LNCaP clone FGC (cell line): ENCODE measurements at regions not wholly inside any gene's neighbourhood (a gene's known extent, or its start where the extent isn't known, plus 50 kb on each side); places are given as distances from the start of the nearest gene placed in this dataset.

Source experiments
- DNase-seq: peaks from one replicate; pipeline ENCODE4 v3.0.0-alpha.2; 2011; ENCODE audit warnings: low read depth
- H3K4me3 ChIP-seq: 2 replicates; pipeline ENCODE4 v1.5.1; 2011; ENCODE audit warnings: mild to moderate bottlenecking, low read depth, low read length, control low read depth
- CTCF ChIP-seq: IDR thresholded peaks from 2 replicates; pipeline ENCODE4 v1.5.1; 2012; ENCODE audit warnings: mild to moderate bottlenecking; ENCODE audit not compliant: control insufficient read depth, insufficient read depth; ENCODE audit errors: extremely low read depth

GRCh38 chr11:130728185-130729180, 187.8 kb downstream of the SNX19 start:
- DNase-seq: no peak
- no peak overlapping the region for H3K4me3 ChIP-seq
- no peak for TF ChIP-seq CTCF

GRCh38 chr11:130729193-130729592, 187.1 kb downstream of the SNX19 start:
- no peak overlapping the region for H3K4me3 ChIP-seq
- DNase-seq: no peak
- TF ChIP-seq CTCF: no peak

GRCh38 chr11:130729678-130730300, 186.5 kb downstream of the SNX19 start:
- DNase-seq: no peak
- TF ChIP-seq CTCF: no peak
- no peak overlapping the region for H3K4me3 ChIP-seq

- DNase-seq: no peak
- H3K4me3 ChIP-seq: no peak overlapping the region
- no peak for TF ChIP-seq CTCF
Observed at GRCh38 chr11:130731401-130731800, 184.9 kb downstream of the SNX19 start.

- no peak for DNase-seq
- no peak for TF ChIP-seq CTCF
- H3K4me3 ChIP-seq: no peak overlapping the region
Observed at GRCh38 chr11:130732476-130732875, 183.8 kb downstream of the SNX19 start.

GRCh38 chr11:130737041-130737830, 179.0 kb downstream of the SNX19 start:
- H3K4me3 ChIP-seq: no peak overlapping the region
- no peak for TF ChIP-seq CTCF
- no peak for DNase-seq
